DND-41 (cell line): ENCODE measurements at regions not wholly inside any gene's neighbourhood (a gene's known extent, or its start where the extent isn't known, plus 50 kb on each side); places are given as distances from the start of the nearest gene placed in this dataset.

ENCODE experiments used
- ATAC-seq: fragments of 200-7000 bp; cut with Tn5 transposase; 3 replicates; pipeline ENCODE4 v1.9.1; 2021; ENCODE audit warnings: low read depth; ENCODE audit not compliant: insufficient read depth
- DNase-seq: peaks from one replicate; pipeline ENCODE4 v3.0.0-alpha.2; 2020
- H2AFZ ChIP-seq: 2 replicates; pipeline ENCODE4 v1.6.0; 2012; ENCODE audit warnings: low read depth, low read length
- H3K27ac ChIP-seq: 2 replicates; pipeline ENCODE4 v1.5.1; 2012; ENCODE audit warnings: low read length, inconsistent platforms
- H3K27me3 ChIP-seq: fragments of 200-600 bp; sonication (generic); 2 replicates; pipeline ENCODE4 v1.6.0; 2012; ENCODE audit warnings: low read length, mild to moderate bottlenecking, inconsistent platforms; ENCODE audit not compliant: insufficient read depth, poor library complexity
- H3K36me3 ChIP-seq: 2 replicates; pipeline ENCODE4 v1.5.1; 2012; ENCODE audit warnings: low read length, inconsistent platforms; ENCODE audit not compliant: insufficient read depth
- H3K4me1 ChIP-seq: 2 replicates; pipeline ENCODE4 v1.5.1; 2012; ENCODE audit warnings: mild to moderate bottlenecking, low read length; ENCODE audit not compliant: insufficient read depth
- H3K4me2 ChIP-seq: 2 replicates; pipeline ENCODE4 v1.6.0; 2012; ENCODE audit warnings: mild to moderate bottlenecking, moderate library complexity, low read length, inconsistent platforms; ENCODE audit not compliant: insufficient read depth
- H3K4me3 ChIP-seq, 2 experiments: fragments of 200-600 bp in 1 of 2; shearing (Covaris generic) in 1 of 2; 2 replicates each; pipeline ENCODE4 v1.5.1; 2012 to 2016; ENCODE audit warnings: inconsistent platforms in 2 of 2, low read length in 2 of 2, mild to moderate bottlenecking in 2 of 2, low read depth in 1 of 2, moderate library complexity in 1 of 2
- H3K79me2 ChIP-seq: 2 replicates; pipeline ENCODE4 v1.6.0; 2012; ENCODE audit warnings: low read length, inconsistent platforms; ENCODE audit not compliant: insufficient read depth
- H3K9ac ChIP-seq: 2 replicates; pipeline ENCODE4 v1.6.0; 2012; ENCODE audit warnings: low read depth, mild to moderate bottlenecking, inconsistent platforms, low read length, moderate library complexity
- H3K9me3 ChIP-seq: 2 replicates; pipeline ENCODE4 v1.5.1; 2012; ENCODE audit warnings: low read length, moderate library complexity, mild to moderate bottlenecking, inconsistent platforms; ENCODE audit not compliant: insufficient read depth, severe bottlenecking
- H4K20me1 ChIP-seq: 2 replicates; pipeline ENCODE4 v1.6.0; 2012; ENCODE audit warnings: low read length; ENCODE audit not compliant: insufficient read depth
- EZH2 ChIP-seq: IDR thresholded peaks from 3 replicates; pipeline ENCODE4 v1.6.1; 2012; ENCODE audit warnings: borderline replicate concordance, low read depth, mild to moderate bottlenecking, moderate library complexity, low read length, inconsistent platforms; ENCODE audit not compliant: severe bottlenecking
- TF ChIP-seq, protein P1 (sequence below): IDR thresholded peaks from 2 replicates; pipeline ENCODE4 v1.5.1; 2012; ENCODE audit warnings: borderline replicate concordance, low read length, moderate library complexity, mild to moderate bottlenecking; ENCODE audit not compliant: poor library complexity, severe bottlenecking; ENCODE audit errors: extremely low read depth

DNA sequence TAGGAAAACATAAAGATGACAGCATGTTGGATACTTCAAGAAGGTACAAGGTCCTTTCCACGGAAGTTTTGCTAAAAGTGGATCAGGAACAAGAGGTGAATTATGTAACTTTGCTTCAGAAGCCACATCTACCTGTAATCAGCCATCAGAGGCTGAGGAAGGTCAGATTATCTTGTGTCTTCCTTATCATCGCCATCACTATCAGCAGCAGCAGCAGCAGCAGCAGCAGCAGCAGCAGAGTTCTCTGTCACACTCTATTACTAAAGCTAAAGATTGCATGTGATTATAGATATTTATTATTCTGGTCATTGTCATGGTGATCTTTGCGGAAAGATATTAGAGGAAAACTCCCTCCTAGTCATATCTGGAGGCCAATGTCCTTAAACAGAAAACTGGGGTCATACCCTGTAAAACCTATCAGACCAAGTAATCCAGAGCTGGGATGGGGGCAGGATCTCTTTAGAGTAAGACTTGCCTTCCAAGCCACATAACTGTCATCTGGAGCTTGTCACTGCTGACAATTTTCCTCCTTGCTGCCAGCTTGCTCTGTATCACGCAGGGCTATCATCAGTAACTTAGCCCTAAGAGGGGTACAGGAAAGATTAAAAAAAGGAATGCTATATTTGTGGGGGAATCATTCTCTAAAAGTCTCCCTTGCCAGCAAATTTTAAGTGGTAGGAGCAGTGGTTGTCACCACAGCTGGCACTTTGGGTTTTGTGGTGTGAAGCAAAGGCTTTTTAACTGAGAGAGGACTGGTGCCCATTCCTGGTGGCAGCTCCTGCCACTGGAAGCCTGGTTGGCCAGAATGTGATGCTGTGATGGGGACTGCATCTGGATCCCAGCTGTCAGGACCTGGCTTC lies 130.9 kb upstream of the RASGRP1 start:
- no peak for ATAC-seq
- no peak overlapping the region for H3K4me3 ChIP-seq
- no peaks in the 10 kb centered on the region for H3K79me2 ChIP-seq
- H3K4me1 ChIP-seq: peaks cover 32% of the 10 kb centered on the region
- no peaks in the 10 kb centered on the region for H3K36me3 ChIP-seq
- no peaks in the 10 kb centered on the region for H3K9me3 ChIP-seq
- TF ChIP-seq, protein P1, sequence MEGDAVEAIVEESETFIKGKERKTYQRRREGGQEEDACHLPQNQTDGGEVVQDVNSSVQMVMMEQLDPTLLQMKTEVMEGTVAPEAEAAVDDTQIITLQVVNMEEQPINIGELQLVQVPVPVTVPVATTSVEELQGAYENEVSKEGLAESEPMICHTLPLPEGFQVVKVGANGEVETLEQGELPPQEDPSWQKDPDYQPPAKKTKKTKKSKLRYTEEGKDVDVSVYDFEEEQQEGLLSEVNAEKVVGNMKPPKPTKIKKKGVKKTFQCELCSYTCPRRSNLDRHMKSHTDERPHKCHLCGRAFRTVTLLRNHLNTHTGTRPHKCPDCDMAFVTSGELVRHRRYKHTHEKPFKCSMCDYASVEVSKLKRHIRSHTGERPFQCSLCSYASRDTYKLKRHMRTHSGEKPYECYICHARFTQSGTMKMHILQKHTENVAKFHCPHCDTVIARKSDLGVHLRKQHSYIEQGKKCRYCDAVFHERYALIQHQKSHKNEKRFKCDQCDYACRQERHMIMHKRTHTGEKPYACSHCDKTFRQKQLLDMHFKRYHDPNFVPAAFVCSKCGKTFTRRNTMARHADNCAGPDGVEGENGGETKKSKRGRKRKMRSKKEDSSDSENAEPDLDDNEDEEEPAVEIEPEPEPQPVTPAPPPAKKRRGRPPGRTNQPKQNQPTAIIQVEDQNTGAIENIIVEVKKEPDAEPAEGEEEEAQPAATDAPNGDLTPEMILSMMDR: no peak
- no peak for TF ChIP-seq EZH2
- H3K9ac ChIP-seq: no peak overlapping the region
- no peaks in the 10 kb centered on the region for H4K20me1 ChIP-seq
- H3K4me2 ChIP-seq: no peak overlapping the region
- H3K27ac ChIP-seq: peak overlapping the region; percentile 37; the same call in 1 of the 2 replicates
- no peaks in the 10 kb centered on the region for H3K27me3 ChIP-seq
- H2AFZ ChIP-seq: no peak overlapping the region
- DNase-seq: no peak

DNA sequence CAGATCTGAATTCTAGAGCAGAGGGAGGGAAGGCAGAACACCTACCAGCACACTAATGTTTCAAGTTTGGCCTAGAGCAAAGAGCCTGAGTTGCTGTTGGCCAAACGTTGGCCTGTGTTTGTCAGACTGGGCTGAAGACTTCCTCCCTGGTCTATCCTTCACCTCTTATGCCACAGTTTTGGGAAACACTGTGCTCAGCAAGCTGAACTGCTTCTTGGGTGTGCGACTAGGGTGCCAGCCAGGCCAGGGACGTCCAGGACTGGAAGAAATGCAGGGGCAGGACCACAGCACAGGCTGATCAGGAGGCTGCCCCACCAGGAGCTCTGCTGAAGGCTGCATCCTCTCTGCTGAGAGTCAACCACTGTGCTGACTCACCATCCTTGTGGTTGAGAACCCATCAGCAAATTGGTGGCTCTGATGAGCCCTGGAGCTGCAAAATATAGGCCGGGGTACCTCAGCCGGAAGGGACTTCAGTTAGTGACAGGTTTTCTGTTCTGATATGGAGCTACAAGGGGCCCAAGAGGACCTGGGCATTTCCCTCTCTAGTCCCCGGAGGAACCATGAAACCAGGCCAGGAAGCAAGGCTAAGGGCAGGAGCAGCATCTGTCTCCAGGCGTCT lies 131.6 kb upstream of the RASGRP1 start:
- H3K36me3 ChIP-seq: no peaks in the 10 kb centered on the region
- no peaks in the 10 kb centered on the region for H4K20me1 ChIP-seq
- TF ChIP-seq, protein P1: no peak
- ATAC-seq: peak; percentile 96
- H3K27me3 ChIP-seq: no peaks in the 10 kb centered on the region
- no peak overlapping the region for H3K9ac ChIP-seq
- H3K9me3 ChIP-seq: no peaks in the 10 kb centered on the region
- H3K79me2 ChIP-seq: no peaks in the 10 kb centered on the region
- no peak overlapping the region for H3K4me3 ChIP-seq
- H3K27ac ChIP-seq: peak overlapping the region; percentile 37; the same call in 1 of the 2 replicates
- H3K4me2 ChIP-seq: no peak overlapping the region
- H2AFZ ChIP-seq: no peak overlapping the region
- peaks cover 32% of the 10 kb centered on the region for H3K4me1 ChIP-seq
- peak; percentile 78 for DNase-seq

DNA sequence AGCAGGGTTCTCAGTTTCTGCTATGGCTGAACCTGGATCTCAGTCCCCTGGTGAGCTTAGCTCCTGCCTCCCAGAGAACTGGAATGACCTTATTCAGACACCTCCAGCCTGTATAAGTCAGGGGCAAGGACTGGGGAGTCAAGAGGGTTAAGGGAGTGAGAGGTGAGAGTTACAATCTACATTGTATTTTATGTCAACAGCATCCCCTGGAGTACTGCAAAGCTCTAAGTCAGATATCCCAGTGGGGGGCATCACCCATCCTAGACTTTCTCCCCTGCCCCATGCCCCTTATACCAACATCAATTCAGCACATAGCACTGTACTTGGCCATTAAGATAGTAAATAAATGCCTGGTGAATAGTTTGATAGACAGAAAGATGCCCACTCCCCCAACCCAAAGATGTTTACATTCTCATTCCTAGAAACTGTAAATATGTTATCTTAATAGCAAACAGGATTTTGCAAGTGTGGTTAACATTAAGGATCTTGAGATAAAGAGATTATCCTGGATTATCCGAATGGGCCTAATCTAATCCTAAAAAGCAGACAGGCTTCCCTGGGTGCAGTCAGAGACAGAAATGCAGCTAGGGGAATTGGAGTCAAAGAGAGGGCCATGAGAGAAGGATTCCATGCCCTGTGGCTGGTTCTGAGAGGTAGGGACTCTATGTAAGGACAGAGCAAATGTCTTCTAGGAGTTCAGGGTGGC lies 132.3 kb upstream of the RASGRP1 start:
- DNase-seq: no peak
- no peaks in the 10 kb centered on the region for H3K79me2 ChIP-seq
- H3K9me3 ChIP-seq: no peaks in the 10 kb centered on the region
- no peaks in the 10 kb centered on the region for H4K20me1 ChIP-seq
- H3K4me1 ChIP-seq: peaks cover 32% of the 10 kb centered on the region
- ATAC-seq: no peak
- H3K27me3 ChIP-seq: no peaks in the 10 kb centered on the region
- H3K4me2 ChIP-seq: no peak overlapping the region
- H3K27ac ChIP-seq: no peak overlapping the region
- no peak overlapping the region for H3K9ac ChIP-seq
- no peak overlapping the region for H2AFZ ChIP-seq
- H3K36me3 ChIP-seq: no peaks in the 10 kb centered on the region
- H3K4me3 ChIP-seq: no peak overlapping the region
- TF ChIP-seq EZH2: no peak
- TF ChIP-seq, protein P1: no peak
